K562 (cell line): ENCODE measurements at regions not wholly inside any gene's neighbourhood (a gene's known extent, or its start where the extent isn't known, plus 50 kb on each side); places are given as distances from the start of the nearest gene placed in this dataset.

Experiments used
- ATAC-seq: fragments of 200-7000 bp; cut with Tn5 transposase; 3 replicates; pipeline ENCODE4 v1.9.1; 2020; ENCODE audit warnings: moderate library complexity
- BruUV-seq: library from RNA; stranded (reverse); fragments of 400-500 nt; replicated peaks from 2 replicates; lab custom pipeline; 2021; lab: Mats Ljungman, UMichigan
- CTCF ChIA-PET: fragments of 300-600 bp; formaldehyde crosslinking; extraction: SDS; loops from one replicate; lab custom pipeline; 2021; ENCODE audit warnings: low intra/inter-chr PET ratio; lab: Yijun Ruan, JAX
- POLR2A ChIA-PET: fragments of 300-600, 350-650 bp; sonication (Branson Sonifier 250); formaldehyde crosslinking; extraction: SDS; loops from one replicate; lab custom pipeline; 2021; ENCODE audit warnings: antibody characterized with exemption, inconsistent platforms; lab: Yijun Ruan, JAX
- DNase-seq, 4 experiments: peaks; one replicate each; pipeline versions ENCODE4 v3.0.0 to v3.0.0-alpha.2; 2011 to 2018; ENCODE audit warnings: low spot score in 3 of 4, mixed read lengths in 3 of 4; ENCODE audit errors: extremely low read depth in 1 of 4
- FAIRE-seq: peaks from 2 replicates; lab custom pipeline; 2011; peaks lifted over from hg19 to GRCh38; lab: Jason Lieb, UNC
- H2AFZ ChIP-seq: 2 replicates; pipeline ENCODE4 v1.6.0; 2011; ENCODE audit warnings: low read depth, low read length, control low read depth, inconsistent platforms
- H3K27ac ChIP-seq: fragments of 200-600 bp; 3 replicates; pipeline ENCODE4 v1.8.0; 2011; ENCODE audit warnings: low read depth, mild to moderate bottlenecking, control low read depth, inconsistent platforms, low read length, moderate library complexity, mixed read lengths; ENCODE audit errors: extremely low read depth
- H3K27me3 ChIP-seq, 2 experiments: fragments of 300-600 bp in 1 of 2; 2 replicates in 1 of 2; 3 replicates in 1 of 2; pipeline versions ENCODE4 v1.6.0 to v1.8.0; 2011; ENCODE audit warnings: inconsistent platforms in 2 of 2, low read length in 2 of 2, mild to moderate bottlenecking in 1 of 2, mixed read lengths in 1 of 2, moderate library complexity in 1 of 2; ENCODE audit not compliant: control insufficient read depth in 2 of 2, insufficient read depth in 2 of 2
- H3K36me3 ChIP-seq: fragments of 300-600 bp; 3 replicates; pipeline ENCODE4 v1.8.0; 2011; ENCODE audit warnings: mild to moderate bottlenecking, low read length, inconsistent platforms; ENCODE audit not compliant: control insufficient read depth, insufficient read depth
- H3K4me1 ChIP-seq, 2 experiments: fragments of 200-600 bp in 1 of 2; replicated peaks in 1 of 2; 2 replicates in 1 of 2; 3 replicates in 1 of 2; pipeline versions ENCODE4 v1.5.1 to v1.8.0; 2011; ENCODE audit warnings: inconsistent platforms in 2 of 2, low read length in 2 of 2, mild to moderate bottlenecking in 1 of 2, mixed read lengths in 1 of 2, moderate library complexity in 1 of 2; ENCODE audit not compliant: control insufficient read depth in 2 of 2, insufficient read depth in 2 of 2
- H3K4me2 ChIP-seq: 2 replicates; pipeline ENCODE4 v1.6.1; 2011; ENCODE audit warnings: low read length, control low read depth, inconsistent platforms, mixed read lengths; ENCODE audit not compliant: insufficient read depth
- H3K4me3 ChIP-seq: fragments of 200-600 bp; sonication (generic), shearing (Covaris generic); 2 replicates; pipeline ENCODE4 v1.5.1; 2016; ENCODE audit warnings: control low read depth, inconsistent platforms
- H3K79me2 ChIP-seq: fragments of 200-600 bp; 3 replicates; pipeline ENCODE4 v1.8.0; 2011; ENCODE audit warnings: low read length, inconsistent platforms; ENCODE audit not compliant: control insufficient read depth, insufficient read depth
- H3K9ac ChIP-seq, 2 experiments: 2 replicates each; pipeline versions ENCODE4 v1.6.0 to v1.6.1; 2011; ENCODE audit warnings: low read depth in 2 of 2, low read length in 2 of 2, control low read depth in 1 of 2, inconsistent platforms in 1 of 2, mild to moderate bottlenecking in 1 of 2, mixed read lengths in 1 of 2; ENCODE audit not compliant: insufficient read depth in 1 of 2
- H3K9me1 ChIP-seq: one replicate; pipeline ENCODE4 v1.6.0; 2011; ENCODE audit warnings: inconsistent platforms, mild to moderate bottlenecking, low read length, moderate library complexity; ENCODE audit not compliant: control insufficient read depth, insufficient read depth
- H3K9me3 ChIP-seq: replicated peaks from 2 replicates; pipeline ENCODE4 v1.5.1; 2011; ENCODE audit warnings: low read depth, low read length, inconsistent platforms; ENCODE audit not compliant: control insufficient read depth, insufficient read depth
- H4K20me1 ChIP-seq: replicated peaks from 2 replicates; pipeline ENCODE4 v1.6.1; 2011; ENCODE audit warnings: low read length, inconsistent platforms, mixed read lengths; ENCODE audit not compliant: control insufficient read depth, insufficient read depth
- ATF7 ChIP-seq: fragments of 450-650 bp; IDR thresholded peaks from 2 replicates; pipeline ENCODE4 v1.7.1; 2014; ENCODE audit warnings: mild to moderate bottlenecking, moderate library complexity
- CHD1 ChIP-seq: fragments of 200-600 bp; sonication (generic); IDR thresholded peaks from one replicate; pipeline ENCODE4 v1.6.1; 2012; ENCODE audit warnings: mild to moderate bottlenecking, moderate library complexity, low read length, inconsistent platforms
- MYNN ChIP-seq, 2 experiments: sonication (generic); formaldehyde crosslinking in 1 of 2; IDR thresholded peaks; 2 replicates each; pipeline versions ENCODE4 v1.5.0 to v1.6.1; 2016 to 2020; ENCODE audit warnings: antibody characterized with exemption in 1 of 2, missing genetic modification reagents in 1 of 2
- NCOA2 ChIP-seq, 2 experiments: fragments of 450-650 bp; IDR thresholded peaks; 2 replicates each; pipeline ENCODE4 v1.6.1; 2018; ENCODE audit warnings: mild to moderate bottlenecking in 2 of 2, moderate library complexity in 1 of 2; ENCODE audit not compliant: partially characterized antibody in 2 of 2
- PTTG1 ChIP-seq: fragments of 450-650 bp; IDR thresholded peaks from 2 replicates; pipeline ENCODE4 v1.6.1; 2016; ENCODE audit warnings: low read depth, mild to moderate bottlenecking, missing genetic modification characterization, missing compliant biosample characterization
- ZNF174 ChIP-seq: fragments of 250-450 bp; sonication (Bioruptor Pico); IDR thresholded peaks from 2 replicates; pipeline ENCODE4 v1.4.0; 2020; ENCODE audit warnings: mild to moderate bottlenecking
- WGBS: fragments of 100-300 bp; shearing (Covaris generic); methylation state at CpG from one replicate; pipeline ENCODE4 v1.1.6; 2016; ENCODE audit warnings: low coverage, mixed read lengths; ENCODE audit not compliant: insufficient coverage; ENCODE audit errors: missing lambda C conversion rate; 5-methylcytosine and 5-hydroxymethylcytosine counted together
- in situ Hi-C: fragments of 300-500 bp; cut with MboI; formaldehyde crosslinking; loops from 4 replicates; pipeline ENCODE4 v1.15.0; 2018; ENCODE audit warnings: inconsistent platforms, mixed read lengths
- intact Hi-C: fragments of 100-400 bp; cut with micrococcal nuclease; formaldehyde crosslinking; loops from 2 replicates; pipeline ENCODE4 v1.14.2; 2022
- TF ChIP-seq, protein P1 (sequence below): IDR thresholded peaks from 3 replicates; pipeline ENCODE4 v1.6.1; 2011; ENCODE audit warnings: borderline replicate concordance, mild to moderate bottlenecking; ENCODE audit not compliant: insufficient read length, insufficient read depth
- TF ChIP-seq, protein P2 (sequence below), 2 experiments: fragments of 450-650 bp; IDR thresholded peaks; 2 replicates each; pipeline ENCODE4 v1.6.1; 2016
- TF ChIP-seq, protein P3 (sequence below): fragments of 450-650 bp; formaldehyde crosslinking; IDR thresholded peaks from 2 replicates; pipeline ENCODE4 v1.4.0; 2020; ENCODE audit warnings: mild to moderate bottlenecking, moderate library complexity
- TF ChIP-seq, protein P4 (sequence below): fragments of 200-800 bp; sonication (Bioruptor generic); IDR thresholded peaks from 2 replicates; pipeline ENCODE4 v1.6.1; 2016; ENCODE audit warnings: missing genetic modification characterization, missing compliant biosample characterization

DNA sequence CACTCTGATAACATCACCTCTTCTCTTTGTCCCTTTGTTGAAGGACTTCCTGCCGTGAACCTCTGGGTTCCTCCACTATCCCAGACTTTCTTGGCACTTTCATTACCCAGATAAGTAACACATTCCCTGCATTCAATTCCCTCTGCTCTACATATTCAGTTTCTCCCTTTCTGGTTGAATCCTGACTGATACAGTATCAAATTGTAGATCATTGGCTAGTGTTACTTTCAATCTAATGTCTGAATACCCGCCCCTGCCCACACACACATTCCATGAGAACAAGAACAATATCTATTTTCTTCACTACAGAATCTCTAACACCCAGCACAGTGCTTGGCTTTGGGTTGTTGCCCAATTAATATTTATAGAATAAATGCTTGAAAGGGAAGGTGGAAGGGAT is 163.5 kb downstream of the ABHD5 start:
- intact Hi-C loops, result no loop called here
- no peak for FAIRE-seq

More for the DNA sequence above, 163.5 kb downstream of the ABHD5 start:
- in situ Hi-C loops, result no loop called here
- Histone ChIP-seq H3K4me1 (0 out of 5 replicates have a peak, but pooled peaks cover 0 to 2% of the 10 kb centered on the region in 2 experiments), H3K4me2 (no peak overlapping the region), H3K9me3 (no peaks in the 10 kb centered on the region), H3K9me1 (no peaks in the 10 kb centered on the region), H3K36me3 (no peaks in the 10 kb centered on the region), H3K79me2 (no peaks in the 10 kb centered on the region), H3K9ac (no peak overlapping the region), H3K27me3 (peaks cover 15 to 39% of the 10 kb centered on the region in 2 experiments; a peak in 3 of 5 replicates), H2AFZ (no peak overlapping the region), H3K4me3 (no peak overlapping the region), H3K27ac (no peak overlapping the region), H4K20me1 (peaks cover 6% of the 10 kb centered on the region; the same call in 1 of the 2 replicates)
- TF ChIP-seq ZNF174 (CRISPR knock-in tag), result no peak
- no peak for TF ChIP-seq ATF7
- TF ChIP-seq, protein P1, sequence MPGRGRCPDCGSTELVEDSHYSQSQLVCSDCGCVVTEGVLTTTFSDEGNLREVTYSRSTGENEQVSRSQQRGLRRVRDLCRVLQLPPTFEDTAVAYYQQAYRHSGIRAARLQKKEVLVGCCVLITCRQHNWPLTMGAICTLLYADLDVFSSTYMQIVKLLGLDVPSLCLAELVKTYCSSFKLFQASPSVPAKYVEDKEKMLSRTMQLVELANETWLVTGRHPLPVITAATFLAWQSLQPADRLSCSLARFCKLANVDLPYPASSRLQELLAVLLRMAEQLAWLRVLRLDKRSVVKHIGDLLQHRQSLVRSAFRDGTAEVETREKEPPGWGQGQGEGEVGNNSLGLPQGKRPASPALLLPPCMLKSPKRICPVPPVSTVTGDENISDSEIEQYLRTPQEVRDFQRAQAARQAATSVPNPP, result no peak
- TF ChIP-seq, protein P2, sequence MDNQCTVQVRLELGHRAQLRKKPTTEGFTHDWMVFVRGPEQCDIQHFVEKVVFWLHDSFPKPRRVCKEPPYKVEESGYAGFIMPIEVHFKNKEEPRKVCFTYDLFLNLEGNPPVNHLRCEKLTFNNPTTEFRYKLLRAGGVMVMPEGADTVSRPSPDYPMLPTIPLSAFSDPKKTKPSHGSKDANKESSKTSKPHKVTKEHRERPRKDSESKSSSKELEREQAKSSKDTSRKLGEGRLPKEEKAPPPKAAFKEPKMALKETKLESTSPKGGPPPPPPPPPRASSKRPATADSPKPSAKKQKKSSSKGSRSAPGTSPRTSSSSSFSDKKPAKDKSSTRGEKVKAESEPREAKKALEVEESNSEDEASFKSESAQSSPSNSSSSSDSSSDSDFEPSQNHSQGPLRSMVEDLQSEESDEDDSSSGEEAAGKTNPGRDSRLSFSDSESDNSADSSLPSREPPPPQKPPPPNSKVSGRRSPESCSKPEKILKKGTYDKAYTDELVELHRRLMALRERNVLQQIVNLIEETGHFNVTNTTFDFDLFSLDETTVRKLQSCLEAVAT (IDR thresholded peaks at IDR 0.05), result no peak
- TF ChIP-seq MYNN (IDR thresholded peaks at IDR 0.05), result no peak
- TF ChIP-seq MYNN (CRISPR knock-in tag; IDR thresholded peaks at IDR 0.05), result no peak
- TF ChIP-seq, protein P3, sequence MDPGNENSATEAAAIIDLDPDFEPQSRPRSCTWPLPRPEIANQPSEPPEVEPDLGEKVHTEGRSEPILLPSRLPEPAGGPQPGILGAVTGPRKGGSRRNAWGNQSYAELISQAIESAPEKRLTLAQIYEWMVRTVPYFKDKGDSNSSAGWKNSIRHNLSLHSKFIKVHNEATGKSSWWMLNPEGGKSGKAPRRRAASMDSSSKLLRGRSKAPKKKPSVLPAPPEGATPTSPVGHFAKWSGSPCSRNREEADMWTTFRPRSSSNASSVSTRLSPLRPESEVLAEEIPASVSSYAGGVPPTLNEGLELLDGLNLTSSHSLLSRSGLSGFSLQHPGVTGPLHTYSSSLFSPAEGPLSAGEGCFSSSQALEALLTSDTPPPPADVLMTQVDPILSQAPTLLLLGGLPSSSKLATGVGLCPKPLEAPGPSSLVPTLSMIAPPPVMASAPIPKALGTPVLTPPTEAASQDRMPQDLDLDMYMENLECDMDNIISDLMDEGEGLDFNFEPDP (CRISPR knock-in tag), result no peak
- TF ChIP-seq PTTG1 (tag), result no peak
- TF ChIP-seq, protein P4, sequence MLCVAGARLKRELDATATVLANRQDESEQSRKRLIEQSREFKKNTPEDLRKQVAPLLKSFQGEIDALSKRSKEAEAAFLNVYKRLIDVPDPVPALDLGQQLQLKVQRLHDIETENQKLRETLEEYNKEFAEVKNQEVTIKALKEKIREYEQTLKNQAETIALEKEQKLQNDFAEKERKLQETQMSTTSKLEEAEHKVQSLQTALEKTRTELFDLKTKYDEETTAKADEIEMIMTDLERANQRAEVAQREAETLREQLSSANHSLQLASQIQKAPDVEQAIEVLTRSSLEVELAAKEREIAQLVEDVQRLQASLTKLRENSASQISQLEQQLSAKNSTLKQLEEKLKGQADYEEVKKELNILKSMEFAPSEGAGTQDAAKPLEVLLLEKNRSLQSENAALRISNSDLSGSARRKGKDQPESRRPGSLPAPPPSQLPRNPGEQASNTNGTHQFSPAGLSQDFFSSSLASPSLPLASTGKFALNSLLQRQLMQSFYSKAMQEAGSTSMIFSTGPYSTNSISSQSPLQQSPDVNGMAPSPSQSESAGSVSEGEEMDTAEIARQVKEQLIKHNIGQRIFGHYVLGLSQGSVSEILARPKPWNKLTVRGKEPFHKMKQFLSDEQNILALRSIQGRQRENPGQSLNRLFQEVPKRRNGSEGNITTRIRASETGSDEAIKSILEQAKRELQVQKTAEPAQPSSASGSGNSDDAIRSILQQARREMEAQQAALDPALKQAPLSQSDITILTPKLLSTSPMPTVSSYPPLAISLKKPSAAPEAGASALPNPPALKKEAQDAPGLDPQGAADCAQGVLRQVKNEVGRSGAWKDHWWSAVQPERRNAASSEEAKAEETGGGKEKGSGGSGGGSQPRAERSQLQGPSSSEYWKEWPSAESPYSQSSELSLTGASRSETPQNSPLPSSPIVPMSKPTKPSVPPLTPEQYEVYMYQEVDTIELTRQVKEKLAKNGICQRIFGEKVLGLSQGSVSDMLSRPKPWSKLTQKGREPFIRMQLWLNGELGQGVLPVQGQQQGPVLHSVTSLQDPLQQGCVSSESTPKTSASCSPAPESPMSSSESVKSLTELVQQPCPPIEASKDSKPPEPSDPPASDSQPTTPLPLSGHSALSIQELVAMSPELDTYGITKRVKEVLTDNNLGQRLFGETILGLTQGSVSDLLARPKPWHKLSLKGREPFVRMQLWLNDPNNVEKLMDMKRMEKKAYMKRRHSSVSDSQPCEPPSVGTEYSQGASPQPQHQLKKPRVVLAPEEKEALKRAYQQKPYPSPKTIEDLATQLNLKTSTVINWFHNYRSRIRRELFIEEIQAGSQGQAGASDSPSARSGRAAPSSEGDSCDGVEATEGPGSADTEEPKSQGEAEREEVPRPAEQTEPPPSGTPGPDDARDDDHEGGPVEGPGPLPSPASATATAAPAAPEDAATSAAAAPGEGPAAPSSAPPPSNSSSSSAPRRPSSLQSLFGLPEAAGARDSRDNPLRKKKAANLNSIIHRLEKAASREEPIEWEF, result no peak
- no peak for TF ChIP-seq CHD1
- no peak for TF ChIP-seq NCOA2 (IDR thresholded peaks at IDR 0.05; ENCODE audit: partially characterized antibody in 2 of 2)
- DNase-seq, result no peak
- CTCF ChIA-PET, result no interaction called here
- POLR2A ChIA-PET, result no interaction called here
- no TSS peak for BruUV-seq
- no peak for ATAC-seq
- WGBS, result 0% methylated on average over 2 of the region's 2 CpGs
